ENCODE measurements at regions not wholly inside any gene's neighbourhood (a gene's known extent, or its start where the extent isn't known, plus 50 kb on each side); places are given as distances from the start of the nearest gene placed in this dataset.
A peak's percentile ranks its signal among the peaks of the same experiment; 100 is the strongest.
"Not testable (repeated sequence)": the region's sequence is repeated elsewhere in the genome, so short reads cannot be mapped to it uniquely, and the experiment has no call there.

DNA sequence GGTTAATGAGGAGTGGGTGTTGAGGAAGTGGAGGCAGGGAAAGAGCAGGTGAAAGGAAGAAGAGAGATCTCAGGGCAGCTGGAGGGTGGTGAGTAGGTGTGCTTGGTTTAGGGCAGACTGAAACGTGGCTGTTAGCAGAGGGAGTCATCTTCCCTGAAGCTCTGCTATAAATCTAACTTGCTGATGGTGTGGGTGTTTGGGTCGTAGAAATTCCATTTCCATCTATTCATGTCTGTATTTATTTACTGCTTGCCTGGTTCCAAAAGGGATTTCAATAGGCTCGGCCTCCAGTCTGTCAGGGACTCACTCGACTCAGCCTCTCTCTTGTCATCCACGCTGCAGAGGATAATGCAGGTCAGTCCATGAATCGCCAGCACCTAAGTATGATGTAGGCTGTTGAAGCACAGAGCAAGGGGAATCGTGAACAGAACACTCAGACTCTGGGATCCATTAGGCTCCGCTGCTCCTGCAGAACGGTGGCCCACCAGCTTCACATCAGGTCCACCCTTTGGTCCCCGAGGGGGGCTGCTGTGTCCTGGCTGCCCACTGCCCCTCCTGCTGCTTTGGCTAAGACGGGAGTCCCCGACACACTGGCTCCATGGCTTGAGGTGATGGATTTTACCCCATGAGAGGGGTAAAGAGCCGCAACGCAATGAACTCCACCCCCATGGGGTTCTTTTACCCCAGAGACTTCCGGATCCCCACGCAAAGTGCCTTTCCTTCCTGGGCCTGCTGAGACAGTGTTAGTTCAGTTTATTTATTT lies 156.2 kb downstream of the RHOU start:
- DNase-seq (ENCODE audit: low spot score) = no peak

DNA sequence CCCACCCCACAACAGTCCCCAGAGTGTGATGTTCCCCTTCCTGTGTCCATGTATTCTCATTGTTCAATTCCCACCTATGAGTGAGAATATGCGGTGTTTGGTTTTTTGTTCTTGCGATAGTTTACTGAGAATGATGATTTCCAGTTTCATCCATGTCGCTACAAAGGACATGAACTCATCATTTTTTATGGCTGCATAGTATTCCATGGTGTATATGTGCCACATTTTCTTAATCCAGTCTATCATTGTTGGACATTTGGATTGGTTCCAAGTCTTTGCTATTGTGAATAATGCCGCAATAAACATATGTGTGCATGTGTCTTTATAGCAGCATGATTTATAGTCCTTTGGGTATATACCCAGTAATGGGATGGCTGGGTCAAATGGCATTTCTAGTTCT lies 156.9 kb downstream of the RHOU start:
- DNase-seq (ENCODE audit: low spot score) = not testable (repeated sequence)

DNA sequence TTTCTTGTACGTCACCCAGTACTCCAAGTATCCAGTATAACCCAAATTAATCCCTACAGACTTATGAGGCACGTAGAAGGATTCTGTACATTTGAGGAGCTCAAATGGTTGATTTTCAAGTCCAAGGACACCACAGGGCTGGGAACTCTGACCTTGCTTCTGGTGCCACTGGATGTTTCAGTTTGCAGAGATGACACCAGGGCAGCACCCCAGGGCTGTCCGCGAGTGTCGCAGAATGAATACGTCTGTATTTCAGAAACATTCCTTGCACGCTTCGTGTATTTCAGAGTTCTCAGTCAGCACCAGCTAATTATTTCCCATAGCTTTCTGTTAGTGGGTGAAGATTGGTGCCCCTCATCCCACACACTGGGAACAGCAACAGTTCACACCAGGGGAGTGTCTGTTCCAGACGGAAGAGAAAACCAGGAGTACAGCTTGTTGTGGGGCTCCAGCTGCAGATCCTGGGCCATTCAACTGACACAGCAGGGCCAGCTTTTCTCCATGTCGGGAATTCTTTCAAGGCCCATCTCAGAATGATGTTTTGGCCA lies 159.2 kb downstream of the RHOU start:
- DNase-seq (ENCODE audit: low spot score) = no peak

DNA sequence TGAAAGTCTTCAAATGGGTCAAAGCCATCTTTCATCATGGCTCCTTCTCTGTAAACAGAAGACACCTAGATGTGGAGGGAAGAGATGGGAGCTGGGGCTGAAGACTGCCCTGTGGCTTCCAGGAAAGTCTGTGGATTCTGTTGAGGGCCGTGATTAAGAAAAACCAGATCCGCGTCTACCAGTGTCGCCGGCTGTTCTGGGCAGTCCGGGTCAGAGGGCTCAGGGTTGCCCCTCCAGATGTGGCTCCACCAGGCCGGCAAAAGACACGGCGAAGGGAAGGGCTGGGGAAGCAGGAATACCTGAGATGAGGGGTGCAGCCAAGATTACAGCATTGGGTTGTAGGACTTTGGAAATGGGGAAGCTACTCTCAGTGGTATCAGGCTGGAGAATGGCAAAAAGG lies 162.6 kb downstream of the RHOU start:
- DNase-seq (ENCODE audit: low spot score) = no peak

DNA sequence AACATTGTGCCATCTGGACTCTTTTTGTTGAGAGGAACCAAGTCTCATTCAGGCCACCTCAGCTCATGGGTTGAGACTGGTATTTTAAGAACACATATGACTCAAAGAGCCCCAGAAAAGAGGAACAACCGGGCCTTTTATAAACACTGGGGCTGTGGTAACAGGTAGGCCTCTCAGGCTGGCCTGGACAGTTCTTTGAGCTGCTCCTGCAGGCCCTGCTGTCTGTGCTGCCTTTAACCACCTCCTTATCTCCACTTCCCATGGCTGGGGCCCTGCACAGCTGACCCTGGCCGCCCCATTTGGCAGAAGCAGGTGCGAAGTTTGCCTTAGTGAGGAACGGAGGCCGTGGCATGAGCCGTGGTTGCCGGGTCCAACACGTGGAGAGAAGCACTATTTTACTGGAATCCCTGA lies 163.3 kb downstream of the RHOU start:
- no peak for DNase-seq (ENCODE audit: low spot score)

DNA sequence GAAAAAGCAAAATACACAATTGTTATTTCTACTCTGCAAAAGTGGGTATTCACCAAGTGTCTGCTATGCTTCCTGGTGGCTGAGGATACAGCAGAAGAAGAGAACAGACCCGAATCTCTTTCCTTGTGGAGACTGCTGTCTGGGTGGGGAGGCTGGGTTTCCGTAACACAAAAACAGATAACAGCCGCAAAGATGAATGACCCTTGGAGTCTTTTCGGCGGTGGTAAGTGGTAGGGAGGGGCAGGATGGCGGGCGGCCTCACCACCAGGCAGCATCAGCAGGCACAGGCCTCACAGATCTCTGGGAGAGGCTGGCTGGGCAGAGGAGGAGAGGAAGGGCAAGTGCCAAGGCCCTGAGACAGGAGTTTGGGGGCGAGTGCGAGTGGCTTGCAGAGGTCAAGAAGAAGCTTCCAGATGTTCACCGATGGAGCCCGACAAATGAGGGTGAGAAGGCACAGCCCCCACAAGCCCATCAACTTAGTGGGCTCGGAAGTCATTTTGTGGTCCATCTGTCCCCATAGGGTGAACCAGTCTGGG lies 164.2 kb downstream of the RHOU start:
- no peak for DNase-seq (ENCODE audit: low spot score)

DNA sequence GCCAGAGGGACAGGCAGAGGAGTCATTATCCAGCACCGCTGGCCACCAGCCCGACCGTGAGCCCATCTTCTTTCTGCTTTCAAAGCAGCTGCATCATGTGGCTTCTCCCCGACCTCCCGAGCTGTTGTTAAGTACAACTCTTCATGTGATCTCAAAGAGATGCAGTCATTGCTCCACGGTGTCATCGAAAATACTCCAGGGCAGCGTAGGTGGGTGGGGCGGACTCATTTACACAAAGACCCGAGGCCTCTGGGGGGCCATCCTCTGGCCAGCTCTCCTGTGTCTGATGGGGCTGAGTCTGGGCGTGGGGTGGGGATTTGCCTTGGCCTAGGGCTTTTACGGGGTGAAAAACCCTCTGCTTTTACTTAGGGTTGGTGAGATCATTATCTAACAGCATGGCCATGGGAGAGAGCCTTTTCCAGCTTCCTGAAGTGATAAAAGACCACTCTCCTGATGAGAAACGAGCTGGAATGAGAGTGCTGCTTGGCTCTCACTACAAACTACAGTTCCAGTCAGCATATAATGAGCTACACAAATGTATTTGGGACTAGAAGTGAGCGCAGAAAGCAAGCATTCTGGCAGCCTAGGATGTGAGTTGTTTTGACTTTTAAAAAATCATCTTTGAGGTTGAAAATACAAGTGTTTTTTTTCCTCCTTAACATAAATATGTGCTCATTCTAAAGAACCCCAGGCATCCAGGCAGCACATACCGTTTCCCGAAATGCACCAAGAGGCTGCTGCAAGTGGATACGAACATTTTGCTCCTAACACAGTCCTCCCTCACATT lies 165.0 kb downstream of the RHOU start:
- DNase-seq (ENCODE audit: low spot score) = no peak

DNA sequence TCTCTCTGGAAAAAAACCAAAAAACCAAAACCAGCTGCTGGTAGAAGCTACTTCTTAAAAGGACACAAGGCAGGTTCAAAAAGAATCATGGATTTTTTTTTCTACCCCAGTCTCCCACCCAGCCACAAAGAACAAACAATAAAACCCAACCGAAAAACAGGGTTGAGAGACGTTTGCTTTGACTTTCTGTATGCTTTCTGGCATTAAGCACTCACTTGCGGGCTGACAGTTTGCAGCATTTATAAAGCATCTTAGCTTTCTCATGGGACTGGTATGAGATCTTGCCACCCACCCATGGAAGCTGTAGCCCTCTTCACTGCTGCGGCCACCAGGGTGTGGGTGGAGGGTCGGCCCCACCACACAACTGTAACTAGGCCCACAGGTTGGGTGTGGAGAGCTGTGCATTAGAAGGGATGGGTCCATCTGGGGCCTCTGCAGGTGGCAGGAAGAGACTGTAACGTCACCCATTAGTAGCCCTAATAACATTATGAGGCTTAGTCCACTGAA lies 165.7 kb downstream of the RHOU start:
- no peak for DNase-seq (ENCODE audit: low spot score)

DNA sequence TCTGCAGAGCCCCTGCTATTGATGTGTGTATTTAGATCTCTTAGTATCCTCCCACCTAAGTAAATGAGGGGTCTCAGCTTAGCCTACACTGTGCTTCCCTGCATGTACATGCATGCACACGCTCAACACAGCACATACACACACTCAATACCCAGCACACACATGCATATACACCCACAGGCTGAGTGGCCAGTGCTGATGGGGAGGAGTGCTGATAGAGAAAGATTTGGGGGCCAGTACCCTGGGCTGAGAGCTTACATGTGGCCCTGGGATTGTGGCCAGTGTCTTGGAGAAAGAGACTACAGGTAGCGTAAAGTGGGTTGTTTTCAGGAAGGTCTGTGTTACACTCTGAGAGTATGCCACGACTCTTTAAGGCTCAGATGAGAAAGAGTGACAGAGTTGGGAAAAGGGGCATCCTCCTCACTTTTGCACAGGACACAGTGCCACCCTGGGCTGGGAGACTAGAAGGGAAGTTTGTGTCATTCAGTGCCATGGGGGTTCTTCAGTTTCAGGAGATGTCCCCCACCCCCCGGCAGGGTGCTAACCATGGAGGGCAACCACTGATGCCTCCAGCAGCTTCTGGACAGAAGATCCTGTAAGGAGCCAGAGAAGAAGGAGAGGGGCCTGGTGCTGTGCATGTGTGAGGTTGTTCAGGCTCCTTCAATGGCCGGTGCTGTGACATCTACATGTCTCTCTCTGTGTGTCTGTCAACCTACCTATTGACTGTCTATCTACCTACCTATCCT lies 166.8 kb downstream of the RHOU start:
- DNase-seq (ENCODE audit: low spot score) = no peak

DNA sequence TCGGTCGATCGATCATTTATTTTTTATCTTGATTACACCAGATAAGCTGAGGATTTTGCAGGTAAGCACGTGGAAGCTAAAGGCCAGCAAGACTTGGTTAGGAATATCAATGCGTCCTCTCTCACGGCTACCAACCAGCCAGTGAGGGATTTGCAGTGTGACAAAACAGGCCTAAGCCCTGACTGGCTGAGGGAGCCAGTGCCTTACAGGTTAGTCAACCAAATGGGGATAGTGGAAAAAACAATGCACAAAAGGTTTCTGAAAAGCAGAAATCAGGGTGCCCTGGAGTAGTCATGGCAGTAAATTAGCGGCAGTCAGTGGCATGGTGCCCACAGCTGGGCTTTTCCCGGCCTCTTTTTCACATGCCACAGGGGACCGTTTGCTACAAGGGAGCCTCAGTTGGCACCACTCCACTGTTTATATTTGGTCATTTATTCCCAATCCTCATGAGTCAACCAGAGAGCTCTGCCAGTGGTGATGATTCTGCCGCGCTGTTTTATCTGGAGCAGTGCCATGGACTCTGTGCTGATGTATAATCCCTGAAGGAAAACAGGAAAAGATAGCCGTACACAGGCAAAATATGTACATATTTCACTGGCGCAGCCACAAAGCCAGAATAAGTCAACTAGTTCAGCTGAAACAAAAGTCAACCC lies 167.6 kb downstream of the RHOU start:
- DNase-seq (ENCODE audit: low spot score) = peak; percentile 87

DNA sequence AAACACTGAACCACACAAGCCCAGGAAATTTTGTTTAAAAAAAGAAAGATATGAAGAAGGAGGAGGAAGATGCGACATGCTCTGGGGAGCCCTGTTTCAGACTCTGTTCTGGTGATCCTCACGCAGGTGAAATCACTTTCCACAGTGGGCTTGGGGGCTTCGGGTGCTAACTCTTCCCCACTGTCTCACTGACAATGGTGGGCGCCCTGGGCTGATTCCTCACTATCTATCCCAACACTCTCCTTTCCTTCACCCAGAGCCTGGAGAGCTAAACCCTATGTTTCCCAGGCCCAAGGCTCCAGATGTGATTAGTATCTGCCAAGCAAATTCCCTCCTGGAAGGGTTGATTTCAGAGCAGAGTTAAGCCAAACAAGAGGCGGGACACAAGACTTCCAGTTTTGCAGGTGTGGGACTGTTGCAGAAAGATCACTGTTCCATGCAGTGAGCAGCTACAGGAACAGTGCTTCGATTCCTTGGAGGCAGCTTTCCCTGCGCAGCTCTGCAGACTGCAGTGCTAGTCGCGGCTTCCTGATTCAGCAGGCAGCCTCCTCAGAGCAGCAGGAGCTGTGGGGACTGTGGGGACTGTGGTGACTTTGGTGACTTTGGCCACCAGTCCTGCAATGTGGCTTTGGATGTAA lies 168.3 kb downstream of the RHOU start:
- DNase-seq (ENCODE audit: low spot score) = no peak

DNA sequence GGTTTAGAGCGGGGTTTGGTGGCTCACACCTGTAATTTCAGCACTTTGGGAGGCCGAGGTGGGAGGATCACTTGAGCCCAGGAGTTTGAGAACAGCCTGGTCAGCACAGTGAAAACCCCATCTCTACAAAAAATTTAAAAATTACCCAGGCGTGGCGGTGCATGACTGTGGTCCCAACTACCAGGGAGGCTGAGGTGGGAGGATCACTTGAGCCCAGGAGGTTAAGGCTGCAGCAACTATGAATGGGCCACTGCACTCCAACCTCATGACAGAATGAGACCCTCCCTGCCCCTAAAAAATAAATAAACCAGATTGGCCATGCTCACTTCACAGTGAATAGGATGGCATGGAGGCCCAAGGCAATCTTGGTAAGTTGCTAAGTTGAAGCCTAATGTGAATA lies 168.9 kb downstream of the RHOU start:
- DNase-seq (ENCODE audit: low spot score) = no peak

DNA sequence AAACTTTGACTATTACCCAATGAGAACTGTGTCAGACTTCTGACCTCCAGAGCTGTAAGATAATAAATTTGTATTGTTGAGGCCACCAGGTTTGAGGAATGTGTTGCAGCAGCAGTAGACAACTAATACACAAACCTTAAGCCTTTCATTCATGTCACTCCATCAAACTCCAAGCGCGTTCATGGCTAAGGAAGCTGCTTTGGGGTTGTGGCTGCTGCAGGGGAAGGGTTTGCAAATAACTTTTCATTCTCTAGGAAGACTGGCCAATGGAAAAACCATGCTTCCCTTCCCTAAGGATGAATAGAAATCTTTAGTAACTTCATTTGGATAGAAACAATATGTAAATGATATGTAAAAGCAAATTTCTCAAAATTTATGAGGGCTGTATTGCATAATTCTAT lies 170.4 kb downstream of the RHOU start:
- no peak for DNase-seq (ENCODE audit: low spot score)

DNA sequence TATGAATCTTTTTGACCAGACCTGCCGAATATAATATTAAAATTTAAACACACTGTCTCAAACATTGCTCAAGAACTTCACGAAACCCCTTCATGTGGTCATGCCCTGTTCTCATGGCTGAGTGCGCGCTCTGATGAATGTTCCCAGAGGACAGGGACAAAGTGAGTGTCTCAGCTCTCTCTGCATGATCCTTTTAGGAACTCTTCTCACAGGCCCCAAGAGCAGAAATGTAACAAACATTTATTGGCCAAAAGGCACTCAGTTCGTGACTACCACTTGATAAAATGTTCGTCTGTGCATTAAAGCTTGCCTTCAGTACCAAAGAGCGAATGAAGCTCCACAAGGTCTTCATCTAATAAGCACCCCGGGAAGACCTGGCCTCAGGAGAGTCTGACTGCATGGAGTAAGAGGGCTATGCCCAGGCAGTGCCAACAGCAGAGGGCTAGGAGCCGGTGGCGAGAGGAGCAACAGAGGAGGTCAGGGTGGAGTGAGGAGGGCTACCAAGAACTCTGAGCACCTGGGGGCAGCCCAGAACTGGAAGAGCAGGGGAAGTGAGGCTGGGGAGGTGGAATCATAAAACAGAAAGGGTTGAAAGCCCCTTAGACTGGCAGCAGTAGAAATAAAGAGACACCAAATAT lies 171.1 kb downstream of the RHOU start:
- no peak for DNase-seq (ENCODE audit: low spot score)

DNA sequence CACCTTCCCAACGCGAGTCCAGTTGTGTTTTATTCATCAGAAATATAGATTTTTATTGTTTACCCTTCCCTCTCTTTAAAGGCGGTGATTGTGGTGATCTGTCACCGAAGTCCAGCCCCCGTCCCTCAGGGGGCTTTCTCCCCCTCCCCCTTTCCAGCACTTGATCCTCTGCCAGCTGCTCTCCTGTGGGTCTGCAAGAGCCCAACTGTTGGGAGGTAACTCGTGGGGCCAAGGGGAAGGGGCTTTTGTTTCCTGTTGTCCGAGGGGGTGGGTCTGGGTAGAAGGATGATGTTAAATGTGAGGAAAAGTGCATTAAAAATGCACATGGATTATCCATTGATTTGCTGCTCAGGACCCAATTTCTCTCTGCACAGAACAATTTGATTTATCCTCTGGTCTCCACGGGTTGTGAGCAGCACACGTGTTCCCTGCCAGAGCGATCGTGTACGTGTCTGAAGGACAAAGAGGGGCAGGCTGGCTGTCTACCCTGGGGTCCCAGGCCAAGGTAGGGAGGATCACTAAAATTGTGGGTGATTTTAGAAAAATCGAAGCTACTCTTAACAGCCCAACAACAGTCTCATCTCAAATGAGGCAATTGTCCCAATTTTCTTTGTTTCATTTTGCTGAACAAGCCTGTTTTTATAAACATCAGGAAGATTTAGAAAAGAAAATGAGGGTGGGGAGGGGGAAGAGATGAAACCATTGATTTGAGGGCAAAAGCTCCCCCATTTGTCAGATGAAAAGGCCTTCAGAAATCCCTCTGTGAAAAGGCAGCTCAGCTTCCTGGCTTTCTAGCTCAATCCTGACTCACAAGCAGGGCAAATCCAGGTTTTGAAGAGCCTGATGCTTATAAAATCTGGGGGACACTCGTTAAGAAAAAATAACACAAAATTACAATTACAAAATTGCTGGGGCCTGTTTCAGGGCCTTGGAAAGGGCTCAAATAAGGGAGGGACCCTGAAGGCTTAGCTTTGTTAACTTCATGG lies 176.2 kb downstream of the RHOU start:
- DNase-seq (ENCODE audit: low spot score) = no peak

DNA sequence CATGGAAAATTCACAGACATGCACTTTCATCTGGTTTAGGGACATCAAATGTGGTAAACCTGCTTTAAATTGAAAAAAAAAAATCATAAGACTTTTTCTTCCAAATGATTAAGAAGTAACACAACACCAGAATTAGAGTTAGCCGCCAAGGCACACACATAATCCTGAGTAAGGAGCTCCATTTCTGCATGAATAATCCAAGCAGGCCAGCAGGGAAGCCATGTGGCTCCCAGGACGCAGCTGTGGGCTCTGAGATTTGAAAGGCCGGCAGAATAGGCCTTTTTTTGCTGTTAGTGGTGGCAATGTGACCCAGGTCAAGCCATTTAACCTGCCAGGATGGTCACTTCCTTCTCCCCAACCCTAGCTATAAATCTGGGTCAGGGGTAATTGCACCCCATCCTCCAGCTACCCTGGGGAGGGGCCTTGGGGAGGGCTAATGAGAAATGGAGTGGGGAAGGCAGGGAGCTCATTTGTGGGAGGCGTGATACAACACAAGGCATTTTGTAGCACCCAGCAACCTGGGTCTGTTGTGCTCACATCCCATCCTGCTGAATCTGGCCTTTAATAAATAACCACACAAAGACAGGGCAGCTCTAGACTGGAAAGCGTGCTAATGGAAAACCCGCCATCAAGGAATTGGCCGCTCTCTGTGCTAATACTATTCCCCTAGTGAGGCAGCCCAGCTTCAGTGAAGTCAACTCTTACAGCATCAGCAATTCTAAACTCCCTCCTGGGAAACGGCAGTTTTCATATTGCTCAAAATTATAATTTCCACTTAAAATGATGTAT lies 178.5 kb downstream of the RHOU start:
- DNase-seq (ENCODE audit: low spot score) = no peak

DNA sequence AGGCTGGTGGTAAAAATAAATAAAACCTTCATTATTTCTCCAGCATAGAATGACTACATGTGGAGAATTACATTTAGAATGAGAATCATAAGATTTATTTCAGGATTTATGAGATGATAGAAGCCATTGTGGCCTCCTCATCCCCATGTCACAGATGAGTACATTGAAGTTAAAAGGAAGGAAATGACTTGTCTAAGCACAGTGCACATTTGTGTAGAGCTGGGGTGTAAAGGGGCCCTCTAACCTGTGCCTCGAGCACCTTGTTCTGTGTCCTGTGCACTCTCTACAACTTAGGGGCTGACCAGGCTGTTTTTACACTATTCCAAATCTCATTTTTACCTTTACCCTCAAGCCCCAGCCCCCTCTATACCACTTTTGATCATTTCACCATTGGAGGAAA lies 179.4 kb downstream of the RHOU start:
- DNase-seq (ENCODE audit: low spot score) = no peak

DNA sequence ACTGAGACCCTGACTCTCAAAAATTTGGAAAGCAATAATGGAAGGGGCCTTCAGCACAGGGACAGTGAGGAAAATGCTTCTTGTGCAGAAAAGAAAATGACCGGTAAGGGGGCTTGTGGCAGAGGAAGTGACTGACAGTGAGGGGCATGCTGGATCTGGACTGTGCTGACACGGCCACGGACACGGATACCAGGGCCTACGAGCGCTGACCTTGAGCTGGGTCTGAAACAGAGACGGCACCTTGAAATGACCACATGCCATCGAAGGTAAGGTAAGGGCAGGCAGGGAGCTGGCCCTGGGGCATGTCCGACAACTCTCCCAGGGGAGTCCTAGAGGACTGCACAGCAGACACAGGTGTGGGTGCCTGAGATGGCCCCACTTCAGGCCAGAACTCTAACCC lies 182.1 kb downstream of the RHOU start:
- no peak for DNase-seq (ENCODE audit: low spot score)

Data from HT-29 (cell line).